ENCODE measurements at regions not wholly inside any gene's neighbourhood (a gene's known extent, or its start where the extent isn't known, plus 50 kb on each side); places are given as distances from the start of the nearest gene placed in this dataset.

DNA sequence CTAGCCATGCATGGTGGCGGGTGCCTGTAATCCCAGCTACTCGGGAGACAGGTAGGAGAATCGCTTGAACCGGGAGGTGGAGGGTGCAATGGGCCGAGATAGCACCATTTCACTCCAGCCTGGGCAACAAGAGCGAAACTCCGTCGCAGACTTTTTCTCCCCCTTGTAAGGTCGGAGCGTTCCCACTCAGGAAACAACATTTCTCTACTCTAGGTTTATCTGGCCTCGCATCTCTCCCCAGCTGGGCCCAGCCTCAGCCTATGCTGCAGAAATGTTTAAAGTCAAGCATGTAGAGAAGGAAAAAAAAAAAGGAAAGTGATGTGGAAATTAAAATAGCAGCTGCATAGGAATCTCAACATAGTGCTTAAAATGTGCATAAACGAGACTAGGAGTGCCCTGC lies 172.3 kb downstream of the TRIM27 start:
- ChIA-PET POLR2A (ENCODE audit: low non-redundant PET) (no interaction called here), CTCF (no interaction called here)
- no peak overlapping the region for H3K27ac ChIP-seq
- TF ChIP-seq CTCF (conservative IDR thresholded peaks at IDR 0.05; ENCODE audit: low read depth), result no peak
- no peak for DNase-seq (ENCODE audit: low spot score)

GRCh38 chr6:28751963-28752350 lies 171.8 kb downstream of the TRIM27 start:
- no peak for TF ChIP-seq CTCF (conservative IDR thresholded peaks at IDR 0.05; ENCODE audit: low read depth)
- no peak overlapping the region for H3K27ac ChIP-seq
- POLR2A ChIA-PET (ENCODE audit: low non-redundant PET), result no interaction called here
- no peak for DNase-seq (ENCODE audit: low spot score)
- CTCF ChIA-PET, result no interaction called here

DNA sequence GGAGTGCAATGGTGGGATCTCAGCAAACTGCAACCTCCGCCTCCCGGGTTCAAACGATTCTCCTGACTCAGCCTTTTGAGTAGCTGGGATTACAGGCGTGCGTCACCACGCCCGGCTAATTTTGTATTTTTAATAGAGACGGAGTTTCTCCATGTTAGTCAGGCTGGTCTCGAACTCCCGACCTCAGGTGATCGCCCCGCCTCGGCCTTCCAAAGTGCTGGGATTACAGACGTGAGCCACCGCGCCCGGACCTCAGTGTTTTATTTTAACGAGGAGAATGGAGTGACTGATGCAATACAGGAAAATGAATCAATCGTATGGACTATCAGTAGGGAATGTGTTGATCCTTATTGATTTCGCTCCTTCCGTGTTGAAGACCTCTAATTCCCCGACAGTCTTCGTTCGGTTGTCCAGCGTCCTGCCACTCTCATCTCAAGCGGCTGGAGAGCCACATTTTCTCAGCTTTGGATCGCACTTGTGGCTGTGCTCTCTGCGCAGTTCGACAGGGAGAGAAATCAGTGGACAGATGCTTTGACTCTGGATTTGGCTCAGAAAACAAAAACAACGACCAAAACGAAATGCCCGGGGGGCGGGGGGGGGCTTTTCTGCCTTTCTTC lies 166.2 kb downstream of the TRIM27 start:
- no peak for TF ChIP-seq CTCF (conservative IDR thresholded peaks at IDR 0.05; ENCODE audit: low read depth)
- no peak overlapping the region for H3K27ac ChIP-seq
- no peak for DNase-seq (ENCODE audit: low spot score)
- ChIA-PET POLR2A (ENCODE audit: low non-redundant PET) (no interaction called here), CTCF (interaction anchor here (0.5 to 0.7 kb wide), 2 partner anchors 39 to 238 kb away, joined by 3 to 4 read pairs; no protein-coding TSS in a partner anchor)

DNA sequence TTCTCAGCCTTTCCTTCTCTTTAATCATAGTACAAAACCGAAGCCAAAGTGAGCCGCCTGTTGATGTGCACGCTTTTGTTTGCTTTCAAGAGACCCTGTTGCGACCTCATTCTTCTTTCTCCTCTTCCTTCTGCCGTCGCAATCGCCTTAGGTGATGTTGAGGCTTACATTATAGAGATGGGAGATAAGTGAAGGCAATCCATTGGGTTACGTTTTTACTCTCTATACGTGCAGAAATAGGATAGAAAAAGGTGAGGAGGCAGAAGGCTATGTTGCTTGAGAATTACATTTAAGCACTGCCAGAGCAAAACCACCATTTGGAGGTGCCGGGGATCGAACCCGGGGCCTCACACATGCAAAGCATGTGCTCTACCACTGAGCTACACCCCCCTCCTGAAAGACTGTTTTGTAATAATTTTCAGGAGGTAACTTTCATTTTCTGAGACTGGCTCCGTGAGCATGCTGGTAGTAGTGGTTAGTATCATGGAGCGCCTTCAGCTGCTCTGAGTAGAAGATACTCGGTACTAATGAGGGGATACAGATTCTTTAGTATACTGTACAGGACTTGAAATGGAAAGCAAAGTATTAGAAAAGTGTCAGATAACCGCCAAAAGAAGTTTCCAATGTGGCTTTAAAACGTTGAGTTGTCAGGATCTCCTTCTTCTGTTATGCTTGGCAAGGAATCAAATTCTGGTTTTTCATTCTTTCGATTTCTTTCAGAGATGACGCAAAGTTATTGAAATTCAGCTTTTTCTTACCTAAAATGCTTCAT lies 165.6 kb downstream of the TRIM27 start:
- DNase-seq (ENCODE audit: low spot score), result no peak
- ChIA-PET CTCF (interaction anchor here (0.7 kb wide), 1 partner anchor 237 kb away, joined by 3 read pairs; no protein-coding TSS in a partner anchor), POLR2A (ENCODE audit: low non-redundant PET) (no interaction called here)
- no peak overlapping the region for H3K27ac ChIP-seq
- no peak for TF ChIP-seq CTCF (conservative IDR thresholded peaks at IDR 0.05; ENCODE audit: low read depth)

- no peak for TF ChIP-seq CTCF (conservative IDR thresholded peaks at IDR 0.05; ENCODE audit: low read depth)
- ChIA-PET CTCF (no interaction called here), POLR2A (ENCODE audit: low non-redundant PET) (no interaction called here)
- no peak overlapping the region for H3K27ac ChIP-seq
- DNase-seq (ENCODE audit: low spot score), result no peak
Measured at GRCh38 chr6:28758818-28759235, 165.0 kb downstream of the TRIM27 start.

GRCh38 chr6:28764014-28764723 lies 159.6 kb downstream of the TRIM27 start:
- ChIA-PET POLR2A (ENCODE audit: low non-redundant PET) (no interaction called here), CTCF (interaction anchor here (0.7 kb wide), 1 partner anchor 77 kb away, joined by 3 read pairs; no protein-coding TSS in a partner anchor)
- no peak for TF ChIP-seq CTCF (conservative IDR thresholded peaks at IDR 0.05; ENCODE audit: low read depth)
- DNase-seq (ENCODE audit: low spot score), result no peak
- no peak overlapping the region for H3K27ac ChIP-seq

Data from RWPE1 (cell line).